ENCODE measurements at regions not wholly inside any gene's neighbourhood (a gene's known extent, or its start where the extent isn't known, plus 50 kb on each side); places are given as distances from the start of the nearest gene placed in this dataset.

GRCh38 chr14:42023452-42023851 is 416.8 kb downstream of the LRFN5 start:
- Histone ChIP-seq H3K27ac (ENCODE audit: low read length, poor library complexity, severe bottlenecking) (no peak overlapping the region), H3K4me2 (ENCODE audit: low read length, poor library complexity, severe bottlenecking) (no peak overlapping the region)
- WGBS = no CpG with 5 or more reads among the region's 2 CpGs

GRCh38 chr14:42014301-42014700 is 407.6 kb downstream of the LRFN5 start:
- H3K4me1 ChIP-seq (ENCODE audit: control insufficient read depth, insufficient read depth, low read depth, low read length) = no peaks in the 10 kb centered on the region
- no peaks in the 10 kb centered on the region for H3K36me3 ChIP-seq (ENCODE audit: control insufficient read depth in 1 of 2, insufficient read depth in 2 of 2, low read depth in 1 of 2, low read length in 2 of 2)
- no peak overlapping the region for H2BK15ac ChIP-seq (ENCODE audit: low read depth, poor library complexity, severe bottlenecking)
- no peak overlapping the region for H4K91ac ChIP-seq (ENCODE audit: low read length)
- no peak overlapping the region for H3K4me2 ChIP-seq (ENCODE audit: low read length, poor library complexity, severe bottlenecking)
- no peak overlapping the region for H2BK5ac ChIP-seq (ENCODE audit: low read depth, low read length, poor library complexity, severe bottlenecking)
- H3K4ac ChIP-seq (ENCODE audit: low read depth in 1 of 2, low read length in 2 of 2) = no peak overlapping the region
- H4K8ac ChIP-seq (ENCODE audit: low read length) = no peak overlapping the region
- H2BK120ac ChIP-seq (ENCODE audit: low read depth, low read length) = no peak overlapping the region
- H3K27me3 ChIP-seq (ENCODE audit: control insufficient read depth in 1 of 2, insufficient read depth in 1 of 2, low read length in 2 of 2) = no peaks in the 10 kb centered on the region
- no peak overlapping the region for H2AK5ac ChIP-seq (ENCODE audit: low read length, severe bottlenecking)
- no peak overlapping the region for H3K4me3 ChIP-seq (ENCODE audit: insufficient read depth in 1 of 2, low read depth in 1 of 2, low read length in 2 of 2)
- no peak overlapping the region for H2BK12ac ChIP-seq (ENCODE audit: low read length in 2 of 2)
- no peak overlapping the region for H3K23ac ChIP-seq (ENCODE audit: low read length in 2 of 2)
- no peak overlapping the region for H3K27ac ChIP-seq (ENCODE audit: low read length, poor library complexity, severe bottlenecking)
- H3K9me3 ChIP-seq (ENCODE audit: control insufficient read depth, low read length) = no peaks in the 10 kb centered on the region
- no peak for DNase-seq
- H2AFZ ChIP-seq (ENCODE audit: low read depth, low read length) = no peak overlapping the region
- H3K14ac ChIP-seq (ENCODE audit: low read length in 2 of 2) = no peak overlapping the region
- 100% methylated on average over 2 of the region's 3 CpGs for WGBS
- no peak overlapping the region for H3K18ac ChIP-seq (ENCODE audit: low read depth in 1 of 2, low read length in 2 of 2)
- no peaks in the 10 kb centered on the region for H3K79me1 ChIP-seq (replicated peaks; ENCODE audit: low read length, poor library complexity, severe bottlenecking)
- no peak overlapping the region for H3K9ac ChIP-seq (ENCODE audit: low read length)

More at GRCh38 chr14:42023452-42023851, 416.8 kb downstream of the LRFN5 start:
- peaks cover 4% of the 10 kb centered on the region for H3K9me3 ChIP-seq (ENCODE audit: control insufficient read depth, low read length)
- no peak overlapping the region for H2AFZ ChIP-seq (ENCODE audit: low read depth, low read length)
- no peak overlapping the region for H3K23ac ChIP-seq (ENCODE audit: low read length in 2 of 2)
- no peak overlapping the region for H2BK15ac ChIP-seq (ENCODE audit: low read depth, poor library complexity, severe bottlenecking)
- DNase-seq = peak; percentile 35
- no peaks in the 10 kb centered on the region for H3K36me3 ChIP-seq (ENCODE audit: control insufficient read depth in 1 of 2, insufficient read depth in 2 of 2, low read depth in 1 of 2, low read length in 2 of 2)
- H3K18ac ChIP-seq (ENCODE audit: low read depth in 1 of 2, low read length in 2 of 2) = no peak overlapping the region
- no peak overlapping the region for H3K9ac ChIP-seq (ENCODE audit: low read length)
- H3K27me3 ChIP-seq (ENCODE audit: control insufficient read depth in 1 of 2, insufficient read depth in 1 of 2, low read length in 2 of 2) = no peaks in the 10 kb centered on the region
- no peak overlapping the region for H2BK120ac ChIP-seq (ENCODE audit: low read depth, low read length)
- no peak overlapping the region for H4K91ac ChIP-seq (ENCODE audit: low read length)
- H2AK5ac ChIP-seq (ENCODE audit: low read length, severe bottlenecking) = no peak overlapping the region
- H3K4ac ChIP-seq (ENCODE audit: low read depth in 1 of 2, low read length in 2 of 2) = no peak overlapping the region
- H3K79me1 ChIP-seq (replicated peaks; ENCODE audit: low read length, poor library complexity, severe bottlenecking) = no peaks in the 10 kb centered on the region
- H2BK12ac ChIP-seq (ENCODE audit: low read length in 2 of 2) = no peak overlapping the region
- H3K4me1 ChIP-seq (ENCODE audit: control insufficient read depth, insufficient read depth, low read depth, low read length) = no peaks in the 10 kb centered on the region
- no peak overlapping the region for H3K14ac ChIP-seq (ENCODE audit: low read length in 2 of 2)
- H3K4me3 ChIP-seq (ENCODE audit: insufficient read depth in 1 of 2, low read depth in 1 of 2, low read length in 2 of 2) = no peak overlapping the region
- no peak overlapping the region for H4K8ac ChIP-seq (ENCODE audit: low read length)
- H2BK5ac ChIP-seq (ENCODE audit: low read depth, low read length, poor library complexity, severe bottlenecking) = no peak overlapping the region

- Histone ChIP-seq H3K4me2 (ENCODE audit: low read length, poor library complexity, severe bottlenecking) (no peak overlapping the region), H3K27ac (ENCODE audit: low read length, poor library complexity, severe bottlenecking) (no peak overlapping the region), H4K91ac (ENCODE audit: low read length) (no peak overlapping the region), H4K8ac (ENCODE audit: low read length) (no peak overlapping the region), H3K9me3 (ENCODE audit: control insufficient read depth, low read length) (no peaks in the 10 kb centered on the region), H3K27me3 (ENCODE audit: control insufficient read depth in 1 of 2, insufficient read depth in 1 of 2, low read length in 2 of 2) (no peaks in the 10 kb centered on the region), H3K9ac (ENCODE audit: low read length) (no peak overlapping the region), H3K14ac (ENCODE audit: low read length in 2 of 2) (no peak overlapping the region), H2AFZ (ENCODE audit: low read depth, low read length) (no peak overlapping the region), H3K23ac (ENCODE audit: low read length in 2 of 2) (no peak overlapping the region), H3K4me3 (ENCODE audit: insufficient read depth in 1 of 2, low read depth in 1 of 2, low read length in 2 of 2) (no peak overlapping the region), H3K4ac (ENCODE audit: low read depth in 1 of 2, low read length in 2 of 2) (no peak overlapping the region), H2BK120ac (ENCODE audit: low read depth, low read length) (no peak overlapping the region), H2BK12ac (ENCODE audit: low read length in 2 of 2) (no peak overlapping the region), H2BK5ac (ENCODE audit: low read depth, low read length, poor library complexity, severe bottlenecking) (no peak overlapping the region), H3K4me1 (ENCODE audit: control insufficient read depth, insufficient read depth, low read depth, low read length) (no peaks in the 10 kb centered on the region), H2AK5ac (ENCODE audit: low read length, severe bottlenecking) (no peak overlapping the region), H3K18ac (ENCODE audit: low read depth in 1 of 2, low read length in 2 of 2) (no peak overlapping the region), H3K79me1 (replicated peaks; ENCODE audit: low read length, poor library complexity, severe bottlenecking) (no peaks in the 10 kb centered on the region), H3K36me3 (ENCODE audit: control insufficient read depth in 1 of 2, insufficient read depth in 2 of 2, low read depth in 1 of 2, low read length in 2 of 2) (no peaks in the 10 kb centered on the region), H2BK15ac (ENCODE audit: low read depth, poor library complexity, severe bottlenecking) (no peak overlapping the region)
- whole genome bisulfite sequencing = no CpG with 5 or more reads among the region's 2 CpGs
- no peak for DNase-seq
Measured at GRCh38 chr14:42013559-42013958, 406.9 kb downstream of the LRFN5 start.

- H3K27ac ChIP-seq (ENCODE audit: low read length, poor library complexity, severe bottlenecking) = no peak overlapping the region
- H3K14ac ChIP-seq (ENCODE audit: low read length in 2 of 2) = no peak overlapping the region
- no peak overlapping the region for H3K4me2 ChIP-seq (ENCODE audit: low read length, poor library complexity, severe bottlenecking)
- DNase-seq = no peak
- no peak overlapping the region for H3K9ac ChIP-seq (ENCODE audit: low read length)
- H4K8ac ChIP-seq (ENCODE audit: low read length) = no peak overlapping the region
- no peak overlapping the region for H3K4ac ChIP-seq (ENCODE audit: low read depth in 1 of 2, low read length in 2 of 2)
- no peaks in the 10 kb centered on the region for H3K36me3 ChIP-seq (ENCODE audit: control insufficient read depth in 1 of 2, insufficient read depth in 2 of 2, low read depth in 1 of 2, low read length in 2 of 2)
- no peak overlapping the region for H3K4me3 ChIP-seq (ENCODE audit: insufficient read depth in 1 of 2, low read depth in 1 of 2, low read length in 2 of 2)
- no peaks in the 10 kb centered on the region for H3K27me3 ChIP-seq (ENCODE audit: control insufficient read depth in 1 of 2, insufficient read depth in 1 of 2, low read length in 2 of 2)
- H3K9me3 ChIP-seq (ENCODE audit: control insufficient read depth, low read length) = no peaks in the 10 kb centered on the region
- no peak overlapping the region for H2BK120ac ChIP-seq (ENCODE audit: low read depth, low read length)
- no peak overlapping the region for H3K18ac ChIP-seq (ENCODE audit: low read depth in 1 of 2, low read length in 2 of 2)
- no peak overlapping the region for H4K91ac ChIP-seq (ENCODE audit: low read length)
- H3K79me1 ChIP-seq (replicated peaks; ENCODE audit: low read length, poor library complexity, severe bottlenecking) = no peaks in the 10 kb centered on the region
- H3K4me1 ChIP-seq (ENCODE audit: control insufficient read depth, insufficient read depth, low read depth, low read length) = no peaks in the 10 kb centered on the region
- H2AK5ac ChIP-seq (ENCODE audit: low read length, severe bottlenecking) = no peak overlapping the region
- H3K23ac ChIP-seq (ENCODE audit: low read length in 2 of 2) = no peak overlapping the region
- no peak overlapping the region for H2BK15ac ChIP-seq (ENCODE audit: low read depth, poor library complexity, severe bottlenecking)
- H2BK12ac ChIP-seq (ENCODE audit: low read length in 2 of 2) = no peak overlapping the region
- H2BK5ac ChIP-seq (ENCODE audit: low read depth, low read length, poor library complexity, severe bottlenecking) = no peak overlapping the region
- no peak overlapping the region for H2AFZ ChIP-seq (ENCODE audit: low read depth, low read length)
Measured at GRCh38 chr14:42013153-42013552, 406.5 kb downstream of the LRFN5 start.

All from mesenchymal stem cell (in vitro differentiated cells and primary cell).